ENCODE measurements at regions not wholly inside any gene's neighbourhood (a gene's known extent, or its start where the extent isn't known, plus 50 kb on each side); places are given as distances from the start of the nearest gene placed in this dataset.

GRCh38 chr4:96742332-96743014, 902.6 kb downstream of the PDHA2 start (continued):
- TF ChIP-seq, protein P1, sequence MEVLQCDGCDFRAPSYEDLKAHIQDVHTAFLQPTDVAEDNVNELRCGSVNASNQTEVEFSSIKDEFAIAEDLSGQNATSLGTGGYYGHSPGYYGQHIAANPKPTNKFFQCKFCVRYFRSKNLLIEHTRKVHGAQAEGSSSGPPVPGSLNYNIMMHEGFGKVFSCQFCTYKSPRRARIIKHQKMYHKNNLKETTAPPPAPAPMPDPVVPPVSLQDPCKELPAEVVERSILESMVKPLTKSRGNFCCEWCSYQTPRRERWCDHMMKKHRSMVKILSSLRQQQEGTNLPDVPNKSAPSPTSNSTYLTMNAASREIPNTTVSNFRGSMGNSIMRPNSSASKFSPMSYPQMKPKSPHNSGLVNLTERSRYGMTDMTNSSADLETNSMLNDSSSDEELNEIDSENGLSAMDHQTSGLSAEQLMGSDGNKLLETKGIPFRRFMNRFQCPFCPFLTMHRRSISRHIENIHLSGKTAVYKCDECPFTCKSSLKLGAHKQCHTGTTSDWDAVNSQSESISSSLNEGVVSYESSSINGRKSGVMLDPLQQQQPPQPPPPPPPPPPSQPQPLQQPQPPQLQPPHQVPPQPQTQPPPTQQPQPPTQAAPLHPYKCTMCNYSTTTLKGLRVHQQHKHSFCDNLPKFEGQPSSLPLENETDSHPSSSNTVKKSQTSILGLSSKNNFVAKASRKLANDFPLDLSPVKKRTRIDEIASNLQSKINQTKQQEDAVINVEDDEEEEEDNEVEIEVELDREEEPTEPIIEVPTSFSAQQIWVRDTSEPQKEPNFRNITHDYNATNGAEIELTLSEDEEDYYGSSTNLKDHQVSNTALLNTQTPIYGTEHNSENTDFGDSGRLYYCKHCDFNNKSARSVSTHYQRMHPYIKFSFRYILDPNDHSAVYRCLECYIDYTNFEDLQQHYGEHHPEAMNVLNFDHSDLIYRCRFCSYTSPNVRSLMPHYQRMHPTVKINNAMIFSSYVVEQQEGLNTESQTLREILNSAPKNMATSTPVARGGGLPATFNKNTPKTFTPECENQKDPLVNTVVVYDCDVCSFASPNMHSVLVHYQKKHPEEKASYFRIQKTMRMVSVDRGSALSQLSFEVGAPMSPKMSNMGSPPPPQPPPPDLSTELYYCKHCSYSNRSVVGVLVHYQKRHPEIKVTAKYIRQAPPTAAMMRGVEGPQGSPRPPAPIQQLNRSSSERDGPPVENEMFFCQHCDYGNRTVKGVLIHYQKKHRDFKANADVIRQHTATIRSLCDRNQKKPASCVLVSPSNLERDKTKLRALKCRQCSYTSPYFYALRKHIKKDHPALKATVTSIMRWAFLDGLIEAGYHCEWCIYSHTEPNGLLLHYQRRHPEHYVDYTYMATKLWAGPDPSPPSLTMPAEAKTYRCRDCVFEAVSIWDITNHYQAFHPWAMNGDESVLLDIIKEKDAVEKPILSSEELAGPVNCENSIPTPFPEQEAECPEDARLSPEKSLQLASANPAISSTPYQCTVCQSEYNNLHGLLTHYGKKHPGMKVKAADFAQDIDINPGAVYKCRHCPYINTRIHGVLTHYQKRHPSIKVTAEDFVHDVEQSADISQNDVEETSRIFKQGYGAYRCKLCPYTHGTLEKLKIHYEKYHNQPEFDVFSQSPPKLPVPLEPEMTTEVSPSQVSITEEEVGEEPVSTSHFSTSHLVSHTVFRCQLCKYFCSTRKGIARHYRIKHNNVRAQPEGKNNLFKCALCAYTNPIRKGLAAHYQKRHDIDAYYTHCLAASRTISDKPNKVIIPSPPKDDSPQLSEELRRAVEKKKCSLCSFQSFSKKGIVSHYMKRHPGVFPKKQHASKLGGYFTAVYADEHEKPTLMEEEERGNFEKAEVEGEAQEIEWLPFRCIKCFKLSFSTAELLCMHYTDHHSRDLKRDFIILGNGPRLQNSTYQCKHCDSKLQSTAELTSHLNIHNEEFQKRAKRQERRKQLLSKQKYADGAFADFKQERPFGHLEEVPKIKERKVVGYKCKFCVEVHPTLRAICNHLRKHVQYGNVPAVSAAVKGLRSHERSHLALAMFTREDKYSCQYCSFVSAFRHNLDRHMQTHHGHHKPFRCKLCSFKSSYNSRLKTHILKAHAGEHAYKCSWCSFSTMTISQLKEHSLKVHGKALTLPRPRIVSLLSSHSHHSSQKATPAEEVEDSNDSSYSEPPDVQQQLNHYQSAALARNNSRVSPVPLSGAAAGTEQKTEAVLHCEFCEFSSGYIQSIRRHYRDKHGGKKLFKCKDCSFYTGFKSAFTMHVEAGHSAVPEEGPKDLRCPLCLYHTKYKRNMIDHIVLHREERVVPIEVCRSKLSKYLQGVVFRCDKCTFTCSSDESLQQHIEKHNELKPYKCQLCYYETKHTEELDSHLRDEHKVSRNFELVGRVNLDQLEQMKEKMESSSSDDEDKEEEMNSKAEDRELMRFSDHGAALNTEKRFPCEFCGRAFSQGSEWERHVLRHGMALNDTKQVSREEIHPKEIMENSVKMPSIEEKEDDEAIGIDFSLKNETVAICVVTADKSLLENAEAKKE (CRISPR knock-in tag; IDR thresholded peaks at IDR 0.05): no peak
- no peak for TF ChIP-seq STAT1 (IDR thresholded peaks at IDR 0.05; ENCODE audit: unreplicated experiment)
- no peak for TF ChIP-seq NANOG (IDR thresholded peaks at IDR 0.05; ENCODE audit: borderline replicate concordance)
- TF ChIP-seq CREB1 (CRISPR knock-in tag; IDR thresholded peaks at IDR 0.05; ENCODE audit: low read depth): no peak

- Mint-ChIP-seq H3K27me3 (ENCODE audit: insufficient read depth, low read depth, poor library complexity) (peaks cover 3% of the 10 kb centered on the region), H3K36me3 (ENCODE audit: low read depth) (peaks cover 61% of the 10 kb centered on the region), H3K4me3 (no peak overlapping the region), H3K27ac (no peak overlapping the region), H3K9me3 (peaks cover 61% of the 10 kb centered on the region), H3K4me1 (no peaks in the 10 kb centered on the region)
- Histone ChIP-seq H3K79me2 (replicated peaks; ENCODE audit: insufficient read depth) (no peaks in the 10 kb centered on the region), H4K20me1 (replicated peaks; ENCODE audit: insufficient read depth) (no peaks in the 10 kb centered on the region), H3K4me1 (ENCODE audit: insufficient read depth) (peaks cover 1% of the 10 kb centered on the region; the same call in 1 of the 2 replicates), H3K4me3 (no peak overlapping the region), H3K9me2 (ENCODE audit: insufficient read depth) (no peaks in the 10 kb centered on the region; the same call in none of the 2 replicates), H3F3A (replicated peaks; ENCODE audit: low read depth) (no peaks in the 10 kb centered on the region), H3K27me3 (ENCODE audit: insufficient read depth) (no peaks in the 10 kb centered on the region), H3K4me2 (no peak overlapping the region), H3K36me3 (ENCODE audit: insufficient read depth) (peaks cover 12% of the 10 kb centered on the region; the same call in 1 of the 2 replicates), H2AFZ (no peak overlapping the region), H3K27ac (ENCODE audit: low read depth) (no peak overlapping the region)
- ATAC-seq (no peak), DNase-seq (ENCODE audit: low spot score) (no peak)
- no peak for TF ChIP-seq NANOG (IDR thresholded peaks at IDR 0.05; ENCODE audit: borderline replicate concordance)
- TF ChIP-seq EZH2phosphoT487 (IDR thresholded peaks at IDR 0.05; ENCODE audit: unreplicated experiment): no peak
- TF ChIP-seq, protein P2, sequence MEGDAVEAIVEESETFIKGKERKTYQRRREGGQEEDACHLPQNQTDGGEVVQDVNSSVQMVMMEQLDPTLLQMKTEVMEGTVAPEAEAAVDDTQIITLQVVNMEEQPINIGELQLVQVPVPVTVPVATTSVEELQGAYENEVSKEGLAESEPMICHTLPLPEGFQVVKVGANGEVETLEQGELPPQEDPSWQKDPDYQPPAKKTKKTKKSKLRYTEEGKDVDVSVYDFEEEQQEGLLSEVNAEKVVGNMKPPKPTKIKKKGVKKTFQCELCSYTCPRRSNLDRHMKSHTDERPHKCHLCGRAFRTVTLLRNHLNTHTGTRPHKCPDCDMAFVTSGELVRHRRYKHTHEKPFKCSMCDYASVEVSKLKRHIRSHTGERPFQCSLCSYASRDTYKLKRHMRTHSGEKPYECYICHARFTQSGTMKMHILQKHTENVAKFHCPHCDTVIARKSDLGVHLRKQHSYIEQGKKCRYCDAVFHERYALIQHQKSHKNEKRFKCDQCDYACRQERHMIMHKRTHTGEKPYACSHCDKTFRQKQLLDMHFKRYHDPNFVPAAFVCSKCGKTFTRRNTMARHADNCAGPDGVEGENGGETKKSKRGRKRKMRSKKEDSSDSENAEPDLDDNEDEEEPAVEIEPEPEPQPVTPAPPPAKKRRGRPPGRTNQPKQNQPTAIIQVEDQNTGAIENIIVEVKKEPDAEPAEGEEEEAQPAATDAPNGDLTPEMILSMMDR (conservative IDR thresholded peaks at IDR 0.05; ENCODE audit: low read depth in 2 of 2): no peak
- no peak for TF ChIP-seq ETS1 (IDR thresholded peaks at IDR 0.05)
- no peak for TF ChIP-seq CREB1 (CRISPR knock-in tag; IDR thresholded peaks at IDR 0.05; ENCODE audit: low read depth)
- TF ChIP-seq, protein P3, sequence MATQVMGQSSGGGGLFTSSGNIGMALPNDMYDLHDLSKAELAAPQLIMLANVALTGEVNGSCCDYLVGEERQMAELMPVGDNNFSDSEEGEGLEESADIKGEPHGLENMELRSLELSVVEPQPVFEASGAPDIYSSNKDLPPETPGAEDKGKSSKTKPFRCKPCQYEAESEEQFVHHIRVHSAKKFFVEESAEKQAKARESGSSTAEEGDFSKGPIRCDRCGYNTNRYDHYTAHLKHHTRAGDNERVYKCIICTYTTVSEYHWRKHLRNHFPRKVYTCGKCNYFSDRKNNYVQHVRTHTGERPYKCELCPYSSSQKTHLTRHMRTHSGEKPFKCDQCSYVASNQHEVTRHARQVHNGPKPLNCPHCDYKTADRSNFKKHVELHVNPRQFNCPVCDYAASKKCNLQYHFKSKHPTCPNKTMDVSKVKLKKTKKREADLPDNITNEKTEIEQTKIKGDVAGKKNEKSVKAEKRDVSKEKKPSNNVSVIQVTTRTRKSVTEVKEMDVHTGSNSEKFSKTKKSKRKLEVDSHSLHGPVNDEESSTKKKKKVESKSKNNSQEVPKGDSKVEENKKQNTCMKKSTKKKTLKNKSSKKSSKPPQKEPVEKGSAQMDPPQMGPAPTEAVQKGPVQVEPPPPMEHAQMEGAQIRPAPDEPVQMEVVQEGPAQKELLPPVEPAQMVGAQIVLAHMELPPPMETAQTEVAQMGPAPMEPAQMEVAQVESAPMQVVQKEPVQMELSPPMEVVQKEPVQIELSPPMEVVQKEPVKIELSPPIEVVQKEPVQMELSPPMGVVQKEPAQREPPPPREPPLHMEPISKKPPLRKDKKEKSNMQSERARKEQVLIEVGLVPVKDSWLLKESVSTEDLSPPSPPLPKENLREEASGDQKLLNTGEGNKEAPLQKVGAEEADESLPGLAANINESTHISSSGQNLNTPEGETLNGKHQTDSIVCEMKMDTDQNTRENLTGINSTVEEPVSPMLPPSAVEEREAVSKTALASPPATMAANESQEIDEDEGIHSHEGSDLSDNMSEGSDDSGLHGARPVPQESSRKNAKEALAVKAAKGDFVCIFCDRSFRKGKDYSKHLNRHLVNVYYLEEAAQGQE (IDR thresholded peaks at IDR 0.05; ENCODE audit: unreplicated experiment): no peak
- TF ChIP-seq STAT1 (IDR thresholded peaks at IDR 0.05; ENCODE audit: unreplicated experiment): no peak
- TF ChIP-seq JUNB (IDR thresholded peaks at IDR 0.05; ENCODE audit: unreplicated experiment): no peak
- TF ChIP-seq POLR2AphosphoS5 (IDR thresholded peaks at IDR 0.05; ENCODE audit: low read depth): no peak
- no peak for TF ChIP-seq ZNF331 (CRISPR knock-in tag; IDR thresholded peaks at IDR 0.05; ENCODE audit: low read depth)
- no peak for TF ChIP-seq EZH2 (IDR thresholded peaks at IDR 0.05; ENCODE audit: low read depth, unreplicated experiment)
Measured at GRCh38 chr4:96744676-96745075, 904.8 kb downstream of the PDHA2 start.

All from GM23338 (cell line).